Prostate gland (tissue), 2 donors: ENCODE measurements at regions not wholly inside any gene's neighbourhood (a gene's known extent, or its start where the extent isn't known, plus 50 kb on each side); places are given as distances from the start of the nearest gene placed in this dataset.

ENCODE experiments used
- DNase-seq: peaks from one replicate; pipeline ENCODE4 v3.0.0-alpha.2; 2019; ENCODE audit warnings: low spot score
- H3K27ac ChIP-seq, 2 donors: fragments of 200-600 bp; sonication (generic); 2 replicates each; pipeline ENCODE4 v1.5.1; 2017 to 2019
- H3K27me3 ChIP-seq: fragments of 200-600 bp; sonication (generic); replicated peaks from 2 replicates; pipeline ENCODE4 v1.5.1; 2019; ENCODE audit not compliant: insufficient read depth
- H3K36me3 ChIP-seq, 2 donors: fragments of 200-600 bp; sonication (generic); 1 replicate in 1 of 2; 2 replicates in 1 of 2; pipeline versions ENCODE4 v1.5.1 to v1.8.1; 2017 to 2019
- H3K4me1 ChIP-seq: fragments of 200-600 bp; sonication (generic); replicated peaks from 2 replicates; pipeline ENCODE4 v1.5.1; 2019
- H3K4me3 ChIP-seq, 2 donors: fragments of 200-600 bp; sonication (generic); 2 replicates each; pipeline ENCODE4 v1.5.1; 2017 to 2019
- H3K9me3 ChIP-seq: fragments of 200-600 bp; sonication (generic); 2 replicates; pipeline ENCODE4 v1.5.1; 2017
- CTCF ChIP-seq, 4 experiments: fragments of 200-600 bp in 2 of 4; fragments of 450-650 bp in 2 of 4; sonication (generic) in 2 of 4; IDR thresholded peaks; 1 replicate in 3 of 4; 2 replicates in 1 of 4; pipeline ENCODE4 v1.5.1; 2016 to 2019; ENCODE audit warnings: antibody characterized with exemption in 4 of 4, mild to moderate bottlenecking in 2 of 4, moderate library complexity in 2 of 4
- POLR2A ChIP-seq: fragments of 450-650 bp; IDR thresholded peaks from one replicate; pipeline ENCODE4 v1.6.1; 2016; ENCODE audit warnings: antibody characterized with exemption, mild to moderate bottlenecking
- POLR2AphosphoS5 ChIP-seq: sonication (generic); formaldehyde crosslinking; IDR thresholded peaks from one replicate; pipeline ENCODE4 v1.6.1; 2017; ENCODE audit warnings: antibody characterized with exemption
- WGBS: methylation state at CpG from one replicate; pipeline ENCODE4 v1.1.5; 2018; 5-methylcytosine and 5-hydroxymethylcytosine counted together
- intact Hi-C: fragments of 100-400 bp; cut with DNase I; formaldehyde crosslinking; loops from one replicate; pipeline ENCODE4 v1.14.2; 2022

DNA sequence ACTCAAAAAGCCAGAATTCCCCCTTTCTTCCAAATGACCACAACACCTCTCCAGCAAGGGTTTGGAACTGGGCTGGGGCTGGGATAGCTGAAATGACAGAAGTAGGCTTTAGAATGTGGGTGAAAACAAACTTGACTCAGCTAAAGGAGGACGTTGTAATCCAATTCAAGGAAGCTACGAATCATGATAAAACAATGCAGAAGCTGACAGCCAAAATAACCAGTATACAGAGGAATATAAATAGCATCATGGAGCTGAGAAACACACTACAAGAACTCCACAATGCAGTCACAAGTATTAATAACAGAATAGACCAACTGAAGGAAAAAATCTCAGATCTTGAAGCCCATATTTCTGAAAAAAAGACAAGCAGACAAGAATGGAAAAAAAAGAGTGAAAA, 95.8 kb upstream of the TET2 start:
- Histone ChIP-seq H3K4me3 (no peak overlapping the region), H3K36me3 (no peaks in the 10 kb centered on the region), H3K4me1 (no peaks in the 10 kb centered on the region), H3K27ac (no peak overlapping the region), H3K27me3 (no peaks in the 10 kb centered on the region), H3K9me3 (no peaks in the 10 kb centered on the region)
- no peak for TF ChIP-seq POLR2AphosphoS5
- 55% methylated on average over 2 of the region's 2 CpGs for WGBS
- DNase-seq: no peak
- intact Hi-C loops: no loop called here

- DNase-seq: no peak
- H3K4me1 ChIP-seq: no peaks in the 10 kb centered on the region
- WGBS: 71% methylated on average over 5 of the region's 5 CpGs
- intact Hi-C loops: no loop called here
- TF ChIP-seq POLR2A (no peak), CTCF (IDR thresholded peaks at IDR 0.05) (no peak), POLR2AphosphoS5 (no peak)
- H3K27ac ChIP-seq: no peak overlapping the region
- H3K4me3 ChIP-seq: no peak overlapping the region
- H3K36me3 ChIP-seq: no peaks in the 10 kb centered on the region
- H3K27me3 ChIP-seq: no peaks in the 10 kb centered on the region
- H3K9me3 ChIP-seq: no peaks in the 10 kb centered on the region
Observed at GRCh38 chr4:105057370-105058105, 89.1 kb upstream of the TET2 start.

- H3K9me3 ChIP-seq: no peaks in the 10 kb centered on the region
- H3K27ac ChIP-seq: no peak overlapping the region
- no peak overlapping the region for H3K4me3 ChIP-seq
- 90% methylated on average over 3 of the region's 3 CpGs for WGBS
- H3K27me3 ChIP-seq: no peaks in the 10 kb centered on the region
- no peaks in the 10 kb centered on the region for H3K36me3 ChIP-seq
- H3K4me1 ChIP-seq: no peaks in the 10 kb centered on the region
- TF ChIP-seq POLR2AphosphoS5 (no peak), POLR2A (no peak), CTCF (IDR thresholded peaks at IDR 0.05) (no peak)
- DNase-seq: no peak
- intact Hi-C loops: no loop called here
Observed at GRCh38 chr4:105058177-105058812, 88.4 kb upstream of the TET2 start.

- no peaks in the 10 kb centered on the region for H3K27me3 ChIP-seq
Observed at GRCh38 chr4:105059337-105059736, 87.3 kb upstream of the TET2 start.

GRCh38 chr4:105060628-105061027, 86.0 kb upstream of the TET2 start:
- TF ChIP-seq CTCF (IDR thresholded peaks at IDR 0.05) (no peak), POLR2A (no peak), POLR2AphosphoS5 (no peak)
- Histone ChIP-seq H3K4me1 (no peaks in the 10 kb centered on the region), H3K36me3 (no peaks in the 10 kb centered on the region), H3K27me3 (no peaks in the 10 kb centered on the region), H3K9me3 (no peaks in the 10 kb centered on the region), H3K4me3 (no peak overlapping the region), H3K27ac (no peak overlapping the region)
- 48% methylated on average over 1 of the region's 1 CpG for WGBS
- no peak for DNase-seq
- intact Hi-C loops: no loop called here

More at GRCh38 chr4:105059337-105059736, 87.3 kb upstream of the TET2 start:
- no peak for TF ChIP-seq POLR2AphosphoS5
- Histone ChIP-seq H3K36me3 (no peaks in the 10 kb centered on the region), H3K4me3 (no peak overlapping the region), H3K4me1 (no peaks in the 10 kb centered on the region), H3K27ac (no peak overlapping the region), H3K9me3 (no peaks in the 10 kb centered on the region)
- no peak for DNase-seq
- intact Hi-C loops: no loop called here
